Left cardiac atrium (tissue), 4 donors: ENCODE measurements at regions not wholly inside any gene's neighbourhood (a gene's known extent, or its start where the extent isn't known, plus 50 kb on each side); places are given as distances from the start of the nearest gene placed in this dataset.
"Not testable (repeated sequence)": the region's sequence is repeated elsewhere in the genome, so short reads cannot be mapped to it uniquely, and the experiment has no call there.

ENCODE experiments used
- ATAC-seq, 2 donors: fragments of 200-7000 bp; cut with Tn5 transposase; one replicate each; pipeline ENCODE4 v1.9.1; 2020; ENCODE audit warnings: mild to moderate bottlenecking in 2 of 2, moderate library complexity in 2 of 2
- DNase-seq: peaks from one replicate; pipeline ENCODE4 v3.0.0-alpha.2; 2020
- intact Hi-C, 2 donors: fragments of 100-400 bp; cut with DNase I; formaldehyde crosslinking; loops; one replicate each; pipeline versions ENCODE4 v1.14.1 to v1.15.1; 2022 to 2023
- donor health status: DM: no; HTN: yes; CAD: no.
- donor health status: DM: no; HTN: yes; CAD: no; lungs with severe emphysema.
- donor health status: DM: yes; HTN: yes; CAD: no.
- donor health status: Dilated cardiomyopathy.

GRCh38 chr3:28018925-28019718 is 222.3 kb upstream of the CMC1 start:
- intact Hi-C loops, result no loop called here
- no peak for ATAC-seq
- DNase-seq, result no peak

GRCh38 chr3:28019740-28020139 is 221.7 kb upstream of the CMC1 start:
- no peak for ATAC-seq
- intact Hi-C loops, result no loop called here
- no peak for DNase-seq

GRCh38 chr3:28022916-28023315 is 218.5 kb upstream of the CMC1 start:
- intact Hi-C loops, result no loop called here
- no peak for DNase-seq
- ATAC-seq, result no peak

- no peak for DNase-seq
- ATAC-seq, result no peak
- intact Hi-C loops, result no loop called here
These were observed 212.9 kb upstream of the CMC1 start for GRCh38 chr3:28028554-28028953.

GRCh38 chr3:28033059-28033784 is 208.2 kb upstream of the CMC1 start:
- DNase-seq, result no peak
- no peak for ATAC-seq
- intact Hi-C loops, result no loop called here

- ATAC-seq, result no peak
- no peak for DNase-seq
- intact Hi-C loops, result no loop called here
These were observed 204.5 kb upstream of the CMC1 start for GRCh38 chr3:28036599-28037575.

- DNase-seq (no peak), ATAC-seq (no peak)
- intact Hi-C loops, result no loop called here
These were observed 202.2 kb upstream of the CMC1 start for GRCh38 chr3:28039234-28039633.

- no peak for ATAC-seq
- no peak for DNase-seq
- intact Hi-C loops, result no loop called here
These were observed 201.6 kb upstream of the CMC1 start for GRCh38 chr3:28039829-28040228.

GRCh38 chr3:28042095-28042635 is 199.3 kb upstream of the CMC1 start:
- ATAC-seq (no peak), DNase-seq (no peak)
- intact Hi-C loops, result no loop called here

- DNase-seq (no peak), ATAC-seq (no peak)
- intact Hi-C loops, result no loop called here
These were observed 198.7 kb upstream of the CMC1 start for GRCh38 chr3:28042707-28043106.

- intact Hi-C loops, result no loop called here
- ATAC-seq, result no peak
- no peak for DNase-seq
These were observed 191.3 kb upstream of the CMC1 start for GRCh38 chr3:28050120-28050519.

GRCh38 chr3:28050885-28051284 is 190.5 kb upstream of the CMC1 start:
- DNase-seq, result no peak
- ATAC-seq, result no peak
- intact Hi-C loops, result no loop called here

GRCh38 chr3:28053759-28054158 is 187.7 kb upstream of the CMC1 start:
- no peak for DNase-seq

GRCh38 chr3:28056806-28057205 is 184.6 kb upstream of the CMC1 start:
- no peak for ATAC-seq
- intact Hi-C loops, result no loop called here
- no peak for DNase-seq

More at GRCh38 chr3:28053759-28054158, 187.7 kb upstream of the CMC1 start:
- intact Hi-C loops, result no loop called here
- no peak for ATAC-seq

- no peak for ATAC-seq
- intact Hi-C loops, result no loop called here
- DNase-seq, result no peak
These were observed 183.9 kb upstream of the CMC1 start for GRCh38 chr3:28057539-28057938.

GRCh38 chr3:28059199-28059598 is 182.2 kb upstream of the CMC1 start:
- intact Hi-C loops, ATAC-seq, DNase-seq: not testable (repeated sequence)

GRCh38 chr3:28066020-28066419 is 175.4 kb upstream of the CMC1 start:
- DNase-seq (no peak), ATAC-seq (no peak)
- intact Hi-C loops, result no loop called here

GRCh38 chr3:28067014-28067413 is 174.4 kb upstream of the CMC1 start:
- ATAC-seq (no peak), DNase-seq (no peak)
- intact Hi-C loops, result no loop called here

GRCh38 chr3:28068342-28068741 is 173.1 kb upstream of the CMC1 start:
- ATAC-seq (no peak), DNase-seq (no peak)
- intact Hi-C loops, result no loop called here
